A549 (cell line): ENCODE measurements at regions not wholly inside any gene's neighbourhood (a gene's known extent, or its start where the extent isn't known, plus 50 kb on each side); places are given as distances from the start of the nearest gene placed in this dataset.

Source experiments
- POLR2A ChIP-seq: IDR thresholded peaks from 2 replicates; pipeline ENCODE4 v1.6.1; 2012; ENCODE audit warnings: mild to moderate bottlenecking, low read length
- RARB ChIP-seq: fragments of 250-450 bp; sonication (Bioruptor Pico); IDR thresholded peaks from 2 replicates; pipeline ENCODE4 v1.8.0; 2021; ENCODE audit warnings: mild to moderate bottlenecking, moderate library complexity
- TF ChIP-seq, protein P1 (sequence below): fragments of 200-600 bp; sonication (generic); IDR thresholded peaks from 2 replicates; pipeline ENCODE4 v1.6.1; 2016; ENCODE audit warnings: antibody characterized with exemption, mild to moderate bottlenecking, moderate library complexity
- TF ChIP-seq, protein P2 (sequence below): fragments of 250-450 bp; sonication (Bioruptor Pico); IDR thresholded peaks from 2 replicates; pipeline ENCODE4 v1.5.0; 2021; ENCODE audit warnings: mild to moderate bottlenecking, moderate library complexity, borderline replicate concordance

DNA sequence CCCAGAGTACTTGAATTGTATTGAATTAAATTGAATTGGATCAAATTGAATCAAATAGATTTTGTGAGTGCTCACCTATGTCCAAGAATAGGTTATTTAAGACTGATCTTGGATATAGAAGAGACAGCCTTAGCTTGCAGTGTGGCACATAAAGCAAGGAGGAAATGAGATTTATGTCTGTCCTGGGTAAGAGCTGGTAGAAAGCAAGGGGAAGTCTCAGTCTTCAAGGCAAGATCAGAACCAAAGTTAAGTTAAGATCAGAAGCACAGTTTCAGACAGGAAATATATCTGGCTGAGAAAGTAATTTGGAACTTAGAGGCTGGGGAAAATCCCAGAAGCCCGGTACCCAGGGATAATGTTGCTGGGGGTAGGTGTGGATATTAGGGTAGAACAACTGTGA, 244.4 kb upstream of the ARPP21 start:
- TF ChIP-seq POLR2A, result no peak
- no peak for TF ChIP-seq RARB (CRISPR knock-in tag)
- TF ChIP-seq, protein P1, sequence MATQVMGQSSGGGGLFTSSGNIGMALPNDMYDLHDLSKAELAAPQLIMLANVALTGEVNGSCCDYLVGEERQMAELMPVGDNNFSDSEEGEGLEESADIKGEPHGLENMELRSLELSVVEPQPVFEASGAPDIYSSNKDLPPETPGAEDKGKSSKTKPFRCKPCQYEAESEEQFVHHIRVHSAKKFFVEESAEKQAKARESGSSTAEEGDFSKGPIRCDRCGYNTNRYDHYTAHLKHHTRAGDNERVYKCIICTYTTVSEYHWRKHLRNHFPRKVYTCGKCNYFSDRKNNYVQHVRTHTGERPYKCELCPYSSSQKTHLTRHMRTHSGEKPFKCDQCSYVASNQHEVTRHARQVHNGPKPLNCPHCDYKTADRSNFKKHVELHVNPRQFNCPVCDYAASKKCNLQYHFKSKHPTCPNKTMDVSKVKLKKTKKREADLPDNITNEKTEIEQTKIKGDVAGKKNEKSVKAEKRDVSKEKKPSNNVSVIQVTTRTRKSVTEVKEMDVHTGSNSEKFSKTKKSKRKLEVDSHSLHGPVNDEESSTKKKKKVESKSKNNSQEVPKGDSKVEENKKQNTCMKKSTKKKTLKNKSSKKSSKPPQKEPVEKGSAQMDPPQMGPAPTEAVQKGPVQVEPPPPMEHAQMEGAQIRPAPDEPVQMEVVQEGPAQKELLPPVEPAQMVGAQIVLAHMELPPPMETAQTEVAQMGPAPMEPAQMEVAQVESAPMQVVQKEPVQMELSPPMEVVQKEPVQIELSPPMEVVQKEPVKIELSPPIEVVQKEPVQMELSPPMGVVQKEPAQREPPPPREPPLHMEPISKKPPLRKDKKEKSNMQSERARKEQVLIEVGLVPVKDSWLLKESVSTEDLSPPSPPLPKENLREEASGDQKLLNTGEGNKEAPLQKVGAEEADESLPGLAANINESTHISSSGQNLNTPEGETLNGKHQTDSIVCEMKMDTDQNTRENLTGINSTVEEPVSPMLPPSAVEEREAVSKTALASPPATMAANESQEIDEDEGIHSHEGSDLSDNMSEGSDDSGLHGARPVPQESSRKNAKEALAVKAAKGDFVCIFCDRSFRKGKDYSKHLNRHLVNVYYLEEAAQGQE, result no peak
- TF ChIP-seq, protein P2, sequence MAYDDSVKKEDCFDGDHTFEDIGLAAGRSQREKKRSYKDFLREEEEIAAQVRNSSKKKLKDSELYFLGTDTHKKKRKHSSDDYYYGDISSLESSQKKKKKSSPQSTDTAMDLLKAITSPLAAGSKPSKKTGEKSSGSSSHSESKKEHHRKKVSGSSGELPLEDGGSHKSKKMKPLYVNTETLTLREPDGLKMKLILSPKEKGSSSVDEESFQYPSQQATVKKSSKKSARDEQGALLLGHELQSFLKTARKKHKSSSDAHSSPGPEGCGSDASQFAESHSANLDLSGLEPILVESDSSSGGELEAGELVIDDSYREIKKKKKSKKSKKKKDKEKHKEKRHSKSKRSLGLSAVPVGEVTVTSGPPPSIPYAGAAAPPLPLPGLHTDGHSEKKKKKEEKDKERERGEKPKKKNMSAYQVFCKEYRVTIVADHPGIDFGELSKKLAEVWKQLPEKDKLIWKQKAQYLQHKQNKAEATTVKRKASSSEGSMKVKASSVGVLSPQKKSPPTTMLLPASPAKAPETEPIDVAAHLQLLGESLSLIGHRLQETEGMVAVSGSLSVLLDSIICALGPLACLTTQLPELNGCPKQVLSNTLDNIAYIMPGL (CRISPR knock-in tag), result no peak
